Type B pancreatic cell (in vitro differentiated cells): ENCODE measurements at regions not wholly inside any gene's neighbourhood (a gene's known extent, or its start where the extent isn't known, plus 50 kb on each side); places are given as distances from the start of the nearest gene placed in this dataset.
"Not testable (repeated sequence)": the region's sequence is repeated elsewhere in the genome, so short reads cannot be mapped to it uniquely, and the experiment has no call there.

Experiments
- DNase-seq: peaks from one replicate; pipeline ENCODE4 v3.0.0; 2021; ENCODE audit warnings: mixed read lengths; ENCODE audit not compliant: unreplicated experiment; ENCODE audit errors: extremely low spot score
- H3K27ac Mint-ChIP-seq: 2 replicates; pipeline ENCODE4 v1.8.0; 2021; ENCODE audit warnings: mild to moderate bottlenecking, mixed read lengths
- H3K27me3 Mint-ChIP-seq: 2 replicates; pipeline ENCODE4 v1.8.0; 2021; ENCODE audit warnings: mixed read lengths
- H3K36me3 Mint-ChIP-seq: 2 replicates; pipeline ENCODE4 v1.8.0; 2021; ENCODE audit warnings: mixed read lengths
- H3K4me1 Mint-ChIP-seq: one replicate; pipeline ENCODE4 v1.8.0; 2021; ENCODE audit warnings: mixed read lengths; ENCODE audit not compliant: unreplicated experiment
- H3K4me3 Mint-ChIP-seq: 2 replicates; pipeline ENCODE4 v1.8.0; 2021; ENCODE audit warnings: mild to moderate bottlenecking, mixed read lengths
- H3K9me3 Mint-ChIP-seq: 2 replicates; pipeline ENCODE4 v1.8.0; 2021; ENCODE audit warnings: mixed read lengths
- TF ChIP-seq, protein P1 (sequence below): fragments of 200-600 bp; sonication (generic); conservative IDR thresholded peaks from 2 replicates; pipeline ENCODE4 v1.5.0; 2021; ENCODE audit warnings: antibody characterized with exemption, mild to moderate bottlenecking

DNA sequence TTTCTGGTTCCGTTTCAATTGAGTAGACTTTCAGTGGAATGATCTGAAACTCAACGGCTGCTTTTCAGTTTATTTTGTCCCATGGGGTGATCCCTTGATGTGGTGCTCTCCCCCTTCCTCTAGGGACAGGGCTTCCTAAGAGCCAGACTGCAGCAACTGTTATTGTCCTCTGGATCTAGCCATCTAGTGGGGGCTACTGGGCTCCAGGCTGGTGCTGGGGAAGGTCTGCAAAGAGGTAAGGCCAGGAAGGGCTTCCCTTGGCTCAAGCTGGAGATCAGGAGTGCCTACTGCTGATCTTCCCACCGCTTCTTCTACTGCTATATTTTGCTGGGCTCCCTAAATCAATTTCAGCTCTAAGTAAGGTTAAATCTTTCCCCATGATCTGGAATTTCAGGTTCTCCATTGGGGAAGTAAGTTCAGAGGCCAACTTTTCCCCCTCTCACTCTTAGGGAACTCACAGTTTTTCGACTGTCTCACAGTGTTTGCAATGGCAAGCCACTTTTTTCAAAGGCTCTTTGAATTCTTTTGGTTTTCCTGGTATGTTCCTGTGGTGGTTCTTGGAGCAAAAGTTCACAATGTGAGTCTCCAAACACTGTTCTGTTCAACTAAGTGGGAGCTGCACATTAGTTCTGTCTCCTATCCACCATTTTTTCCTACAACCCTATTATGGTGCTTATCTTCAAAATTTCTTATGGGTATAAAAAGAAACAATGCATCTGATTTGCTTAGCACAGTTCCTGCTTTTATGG is 286.2 kb upstream of the EXOC2 start:
- DNase-seq = no peak
- H3K36me3 Mint-ChIP-seq = peaks cover 3% of the 10 kb centered on the region
- TF ChIP-seq, protein P1, sequence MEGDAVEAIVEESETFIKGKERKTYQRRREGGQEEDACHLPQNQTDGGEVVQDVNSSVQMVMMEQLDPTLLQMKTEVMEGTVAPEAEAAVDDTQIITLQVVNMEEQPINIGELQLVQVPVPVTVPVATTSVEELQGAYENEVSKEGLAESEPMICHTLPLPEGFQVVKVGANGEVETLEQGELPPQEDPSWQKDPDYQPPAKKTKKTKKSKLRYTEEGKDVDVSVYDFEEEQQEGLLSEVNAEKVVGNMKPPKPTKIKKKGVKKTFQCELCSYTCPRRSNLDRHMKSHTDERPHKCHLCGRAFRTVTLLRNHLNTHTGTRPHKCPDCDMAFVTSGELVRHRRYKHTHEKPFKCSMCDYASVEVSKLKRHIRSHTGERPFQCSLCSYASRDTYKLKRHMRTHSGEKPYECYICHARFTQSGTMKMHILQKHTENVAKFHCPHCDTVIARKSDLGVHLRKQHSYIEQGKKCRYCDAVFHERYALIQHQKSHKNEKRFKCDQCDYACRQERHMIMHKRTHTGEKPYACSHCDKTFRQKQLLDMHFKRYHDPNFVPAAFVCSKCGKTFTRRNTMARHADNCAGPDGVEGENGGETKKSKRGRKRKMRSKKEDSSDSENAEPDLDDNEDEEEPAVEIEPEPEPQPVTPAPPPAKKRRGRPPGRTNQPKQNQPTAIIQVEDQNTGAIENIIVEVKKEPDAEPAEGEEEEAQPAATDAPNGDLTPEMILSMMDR = no peak
- no peaks in the 10 kb centered on the region for H3K9me3 Mint-ChIP-seq
- H3K4me3 Mint-ChIP-seq = no peak overlapping the region
- H3K4me1 Mint-ChIP-seq = no peaks in the 10 kb centered on the region
- H3K27ac Mint-ChIP-seq = no peak overlapping the region
- H3K27me3 Mint-ChIP-seq = peaks cover 8% of the 10 kb centered on the region

DNA sequence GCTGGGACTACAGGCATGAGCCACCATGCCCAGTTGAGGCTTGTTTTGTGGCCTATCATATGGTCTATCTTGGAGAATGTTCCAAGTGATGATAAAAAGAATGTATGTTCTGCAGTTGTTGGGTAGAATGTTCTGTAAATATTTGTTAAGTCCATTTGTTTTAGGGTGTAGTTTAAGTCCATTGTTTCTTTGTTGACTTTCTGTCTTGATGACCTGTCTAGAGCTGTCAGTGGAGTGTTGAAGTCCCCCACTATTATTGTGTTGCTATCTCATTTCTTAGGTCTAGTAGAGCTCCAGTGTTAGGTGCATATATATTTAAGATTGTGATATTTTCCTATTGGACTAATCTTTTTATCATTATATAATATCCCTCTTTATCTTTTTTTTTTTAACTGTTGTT is 284.3 kb upstream of the EXOC2 start:
- DNase-seq, H3K36me3 Mint-ChIP-seq, H3K4me3 Mint-ChIP-seq, H3K27ac Mint-ChIP-seq, H3K9me3 Mint-ChIP-seq, H3K4me1 Mint-ChIP-seq, H3K27me3 Mint-ChIP-seq: not testable (repeated sequence)

DNA sequence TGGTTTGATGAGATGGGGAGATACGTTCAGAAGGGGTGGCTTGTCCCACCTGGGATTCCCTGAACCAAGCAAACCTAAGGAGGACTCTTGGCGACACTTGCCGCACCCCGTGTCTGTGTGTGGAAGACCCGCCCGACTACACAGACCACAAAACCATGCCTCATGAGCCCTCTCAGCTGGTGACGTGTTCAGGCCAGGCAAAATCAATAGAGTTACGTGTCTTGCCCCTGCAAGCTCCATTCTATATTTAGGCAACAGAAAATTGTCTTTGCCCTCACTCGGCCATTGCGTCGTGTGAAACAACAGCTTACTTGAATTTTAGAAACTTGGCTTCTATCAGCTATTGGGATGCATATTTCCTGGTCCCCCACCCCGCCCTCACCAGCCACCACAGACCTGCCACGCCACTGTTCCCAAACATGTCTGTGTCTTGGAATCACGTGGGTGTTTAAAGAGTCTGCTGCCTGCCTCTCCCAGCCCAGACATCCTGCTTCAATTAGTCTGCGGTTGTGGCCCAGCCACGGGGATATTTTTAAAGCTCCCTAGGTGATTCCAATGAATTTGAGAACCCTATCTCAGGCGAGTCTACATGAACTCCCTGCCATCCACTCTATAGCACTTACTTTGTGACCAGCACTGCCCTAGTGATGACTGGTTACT is 279.2 kb upstream of the EXOC2 start:
- H3K4me1 Mint-ChIP-seq = no peaks in the 10 kb centered on the region
- DNase-seq = no peak
- H3K27ac Mint-ChIP-seq = no peak overlapping the region

DNA sequence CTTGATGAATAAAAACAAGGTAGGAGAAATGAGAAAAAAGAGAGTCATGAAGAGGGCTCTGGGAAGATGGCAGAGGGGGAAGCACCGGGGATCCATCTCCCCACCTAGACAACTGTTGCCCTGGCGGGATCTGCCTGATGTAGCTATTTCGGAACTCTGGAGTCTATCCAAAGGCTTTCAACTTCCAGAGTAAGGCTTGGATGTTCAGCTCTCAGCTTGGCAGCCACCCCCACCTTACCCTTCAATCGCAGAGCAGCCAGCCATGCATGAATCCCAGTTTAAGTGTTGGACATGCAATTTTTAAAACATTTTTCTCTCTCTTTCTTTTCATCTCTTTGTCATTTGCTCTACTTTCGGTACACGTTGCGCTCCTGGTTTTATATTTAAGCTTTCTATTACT is 275.9 kb upstream of the EXOC2 start:
- H3K9me3 Mint-ChIP-seq = peaks cover 4% of the 10 kb centered on the region
- TF ChIP-seq, protein P1 = no peak
- H3K36me3 Mint-ChIP-seq = no peaks in the 10 kb centered on the region
- H3K27me3 Mint-ChIP-seq = peaks cover 18% of the 10 kb centered on the region
- DNase-seq = no peak
- no peak overlapping the region for H3K4me3 Mint-ChIP-seq
- no peaks in the 10 kb centered on the region for H3K4me1 Mint-ChIP-seq
- H3K27ac Mint-ChIP-seq = no peak overlapping the region

More for the DNA sequence above, 279.2 kb upstream of the EXOC2 start:
- TF ChIP-seq, protein P1 = no peak
- Mint-ChIP-seq H3K27me3 (peaks cover 5% of the 10 kb centered on the region), H3K4me3 (no peak overlapping the region), H3K36me3 (no peaks in the 10 kb centered on the region), H3K9me3 (peaks cover 4% of the 10 kb centered on the region)

DNA sequence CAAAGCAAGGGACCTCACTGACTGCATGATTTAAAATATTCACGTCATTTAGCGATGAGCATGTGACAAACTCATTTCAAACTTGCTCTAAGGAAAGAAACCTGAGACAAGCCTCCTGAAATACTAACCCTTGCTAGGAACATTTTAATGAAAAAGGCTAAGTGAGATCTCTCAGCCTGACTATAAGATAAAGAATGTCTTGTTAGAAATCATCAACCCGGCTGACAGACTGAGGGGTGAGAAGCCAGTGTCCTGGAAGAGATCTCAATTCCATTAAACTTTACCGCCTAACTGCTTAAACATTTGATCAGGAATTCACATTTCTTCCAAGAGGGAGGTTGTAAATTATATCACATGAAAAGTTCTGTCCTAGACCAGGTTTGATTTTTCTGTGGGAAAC is 274.8 kb upstream of the EXOC2 start:
- Mint-ChIP-seq H3K4me1 (no peaks in the 10 kb centered on the region), H3K27me3 (peaks cover 22% of the 10 kb centered on the region), H3K36me3 (no peaks in the 10 kb centered on the region), H3K27ac (no peak overlapping the region), H3K9me3 (peaks cover 4% of the 10 kb centered on the region), H3K4me3 (no peak overlapping the region)
- no peak for DNase-seq
- TF ChIP-seq, protein P1 = no peak

DNA sequence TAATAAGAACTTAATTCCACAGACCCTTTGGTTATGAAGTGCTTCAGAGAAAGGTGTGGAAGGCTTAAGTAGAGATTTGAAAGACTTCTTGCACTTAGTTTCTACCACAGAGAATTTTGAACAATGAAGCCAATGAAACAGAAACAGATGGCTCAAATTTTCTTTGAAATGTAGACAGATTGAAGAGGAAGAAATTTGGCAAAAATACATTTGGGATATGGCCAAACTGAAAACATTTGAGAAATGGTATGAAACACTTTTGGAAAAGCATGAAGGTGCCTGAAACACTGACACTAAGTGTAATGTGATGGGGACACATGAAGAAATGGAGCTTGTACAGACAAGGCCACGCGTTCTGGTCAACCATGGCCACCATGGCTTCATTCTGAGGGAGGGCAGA is 272.4 kb upstream of the EXOC2 start:
- Mint-ChIP-seq H3K4me1 (peaks cover 5% of the 10 kb centered on the region), H3K27ac (no peak overlapping the region), H3K9me3 (peaks cover 1% of the 10 kb centered on the region), H3K4me3 (no peak overlapping the region), H3K36me3 (no peaks in the 10 kb centered on the region), H3K27me3 (peaks cover 31% of the 10 kb centered on the region)
- TF ChIP-seq, protein P1 = no peak
- DNase-seq = no peak
